Activated CD8-positive, alpha-beta T cell treated with anti-CD3 and anti-CD28 coated beads, Interleukin-2, amount 10 ng/mL, durations not matched to agents 7 days and 5 days (primary cell): ENCODE measurements at regions not wholly inside any gene's neighbourhood (a gene's known extent, or its start where the extent isn't known, plus 50 kb on each side); places are given as distances from the start of the nearest gene placed in this dataset.
"Not testable (repeated sequence)": the region's sequence is repeated elsewhere in the genome, so short reads cannot be mapped to it uniquely, and the experiment has no call there.

Source experiments
- ATAC-seq: fragments of 150-1000 bp; cut with Tn5 transposase; one replicate; pipeline ENCODE4 v1.10.0; 2021; ENCODE audit warnings: moderate library complexity
- CTCF ChIA-PET: fragments of 350-600 bp; sonication (Branson Sonifier 250); formaldehyde crosslinking; loops from one replicate; lab custom pipeline; 2021; ENCODE audit warnings: antibody characterized with exemption; lab: Charles Lee
- POLR2A ChIA-PET: fragments of 350-600 bp; sonication (Branson Sonifier 250); formaldehyde crosslinking; loops from one replicate; lab custom pipeline; 2021; ENCODE audit warnings: antibody characterized with exemption; lab: Charles Lee
- DNase-seq: peaks from one replicate; pipeline ENCODE4 v3.0.0-alpha.2; 2020
- H3K27ac Mint-ChIP-seq: one replicate; pipeline ENCODE4 v1.8.0; 2021; ENCODE audit warnings: mild to moderate bottlenecking, mixed read lengths
- H3K27me3 Mint-ChIP-seq: one replicate; pipeline ENCODE4 v1.8.0; 2021; ENCODE audit warnings: low read depth, mixed read lengths
- H3K36me3 Mint-ChIP-seq: one replicate; pipeline ENCODE4 v1.8.0; 2021; ENCODE audit warnings: low read depth, mixed read lengths
- H3K4me1 Mint-ChIP-seq: one replicate; pipeline ENCODE4 v1.8.0; 2021; ENCODE audit warnings: low read depth, mixed read lengths
- H3K4me3 Mint-ChIP-seq: one replicate; pipeline ENCODE4 v1.8.0; 2021; ENCODE audit warnings: mild to moderate bottlenecking, mixed read lengths
- H3K9me3 Mint-ChIP-seq: one replicate; pipeline ENCODE4 v1.8.0; 2022; ENCODE audit warnings: mixed read lengths; ENCODE audit not compliant: insufficient read depth

DNA sequence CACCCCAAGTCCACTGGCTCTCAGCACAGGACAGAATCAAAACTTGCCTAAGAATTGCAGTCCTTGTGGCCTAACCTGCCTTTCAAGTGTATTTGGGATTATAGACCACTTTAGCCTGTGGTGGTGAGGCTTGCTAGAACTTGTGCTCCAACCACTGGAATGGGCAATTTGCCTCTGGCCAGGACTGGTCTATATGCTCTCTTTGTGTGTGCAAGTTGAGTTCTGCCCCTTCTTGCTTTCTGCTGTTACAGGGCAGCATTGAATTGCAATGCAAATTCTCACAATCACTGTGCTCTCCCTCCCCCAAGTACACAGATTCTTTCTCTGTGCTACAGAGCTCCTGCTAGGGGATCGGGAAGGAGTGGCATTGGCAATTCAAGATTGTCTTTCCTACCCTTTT, 233.6 kb upstream of the DIPK2B start:
- Mint-ChIP-seq H3K9me3 (no peaks in the 10 kb centered on the region), H3K4me1 (no peaks in the 10 kb centered on the region), H3K4me3 (no peak overlapping the region), H3K27me3 (no peaks in the 10 kb centered on the region), H3K36me3 (no peaks in the 10 kb centered on the region), H3K27ac (no peak overlapping the region)
- POLR2A ChIA-PET, result no interaction called here
- no peak for ATAC-seq
- CTCF ChIA-PET, result no interaction called here
- DNase-seq, result no peak

DNA sequence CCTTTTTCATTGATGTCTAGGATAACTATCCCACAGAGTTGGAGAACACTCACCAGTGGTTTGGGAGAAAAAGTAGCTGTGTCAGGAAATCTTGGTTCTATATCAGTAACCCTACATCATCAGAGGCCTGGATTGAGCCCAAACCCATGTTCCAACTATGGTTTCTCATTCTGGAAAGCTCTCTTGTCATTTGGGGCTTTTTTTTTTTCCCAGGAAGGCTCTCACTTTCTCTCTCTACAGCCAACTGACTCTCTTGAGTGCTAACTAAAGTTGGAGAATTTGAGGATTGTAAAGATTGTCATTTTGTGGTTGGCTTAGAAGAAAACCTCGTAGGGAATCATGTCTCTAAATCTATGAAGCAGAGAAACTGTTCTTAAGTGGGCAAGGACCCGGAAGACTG, 228.2 kb upstream of the DIPK2B start:
- no peak overlapping the region for H3K4me3 Mint-ChIP-seq
- no peak overlapping the region for H3K27ac Mint-ChIP-seq
- POLR2A ChIA-PET, result no interaction called here
- ATAC-seq, result no peak
- no peak for DNase-seq
- H3K9me3 Mint-ChIP-seq, result no peaks in the 10 kb centered on the region
- CTCF ChIA-PET, result no interaction called here
- no peaks in the 10 kb centered on the region for H3K4me1 Mint-ChIP-seq
- peaks cover 4% of the 10 kb centered on the region for H3K27me3 Mint-ChIP-seq
- no peaks in the 10 kb centered on the region for H3K36me3 Mint-ChIP-seq

DNA sequence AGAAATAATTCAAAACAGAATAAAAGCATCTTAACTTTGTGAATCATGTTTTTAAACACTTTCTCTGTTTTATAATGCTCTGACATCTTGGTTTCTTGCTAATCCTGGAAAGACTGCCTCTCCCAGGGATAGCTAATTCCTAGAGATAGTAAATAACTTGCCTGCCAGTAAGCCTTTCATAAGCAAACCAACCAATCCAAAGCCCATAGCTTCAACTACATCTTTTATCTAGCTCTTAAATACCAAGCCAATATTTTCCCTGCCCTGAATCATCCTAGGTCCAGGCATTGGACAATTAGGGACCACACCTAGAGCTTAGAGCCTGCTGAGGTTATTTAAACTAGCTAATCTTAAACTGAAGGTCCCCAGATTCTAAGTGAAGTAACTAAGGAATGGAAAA, 223.7 kb upstream of the DIPK2B start:
- no peaks in the 10 kb centered on the region for H3K4me1 Mint-ChIP-seq
- no peaks in the 10 kb centered on the region for H3K36me3 Mint-ChIP-seq
- no peak overlapping the region for H3K27ac Mint-ChIP-seq
- CTCF ChIA-PET, result no interaction called here
- H3K4me3 Mint-ChIP-seq, result no peak overlapping the region
- no peaks in the 10 kb centered on the region for H3K9me3 Mint-ChIP-seq
- POLR2A ChIA-PET, result no interaction called here
- DNase-seq, result no peak
- ATAC-seq, result no peak
- peaks cover 7% of the 10 kb centered on the region for H3K27me3 Mint-ChIP-seq

DNA sequence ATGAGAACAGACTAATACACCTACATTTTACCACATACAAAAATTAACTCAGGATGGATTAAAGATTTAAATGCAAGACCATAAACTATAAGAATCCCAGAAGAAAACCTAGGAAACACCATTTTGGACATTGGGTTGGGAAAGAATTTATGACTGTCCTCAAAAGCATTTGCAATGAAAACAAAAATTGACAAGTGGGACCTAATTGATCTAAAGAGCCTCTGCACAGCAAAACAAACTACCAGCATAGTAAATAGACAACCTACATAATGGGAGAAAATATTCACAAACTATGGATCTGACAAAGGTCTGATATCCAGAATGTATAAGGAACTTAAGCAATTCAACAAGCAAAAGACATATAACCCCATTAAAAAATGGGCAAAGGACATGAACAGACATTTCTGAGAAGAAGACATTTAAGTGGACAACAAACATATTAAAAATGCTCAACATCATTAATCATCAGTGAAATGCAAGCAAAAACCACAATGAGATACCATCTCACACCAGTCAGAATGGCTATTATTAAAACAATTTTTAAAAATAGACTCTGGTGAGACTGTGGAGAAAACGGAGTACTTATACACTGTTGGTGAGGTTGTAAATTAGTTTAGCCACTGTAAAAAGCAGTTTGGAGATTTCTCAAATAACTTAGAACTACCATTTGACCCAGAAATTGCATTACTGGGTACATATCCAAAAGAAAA, 221.7 kb upstream of the DIPK2B start:
- Mint-ChIP-seq H3K9me3 (no peaks in the 10 kb centered on the region), H3K27me3 (peaks cover 7% of the 10 kb centered on the region), H3K27ac (no peak overlapping the region), H3K4me1 (no peaks in the 10 kb centered on the region), H3K4me3 (no peak overlapping the region), H3K36me3 (no peaks in the 10 kb centered on the region)
- POLR2A ChIA-PET, result no interaction called here
- ATAC-seq (no peak), DNase-seq (no peak)
- CTCF ChIA-PET, result no interaction called here

DNA sequence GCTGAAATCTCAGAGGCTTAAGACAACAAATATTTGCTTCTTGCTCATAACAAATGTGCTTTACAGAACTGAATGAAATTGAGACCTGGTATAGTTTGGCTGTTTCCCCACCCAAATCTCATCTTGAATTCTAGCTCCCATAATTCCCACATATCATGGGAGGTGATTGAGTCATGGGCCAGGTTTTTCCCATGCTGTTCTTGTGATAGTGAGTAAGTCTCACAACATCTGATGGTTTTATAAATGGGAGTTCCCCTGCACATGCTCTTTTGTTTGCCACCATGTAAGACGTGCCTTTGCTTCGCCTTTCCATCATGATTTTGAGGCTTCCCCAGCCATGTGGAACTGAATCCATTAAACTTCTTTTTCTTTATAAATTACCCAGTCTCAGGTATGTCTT, 221.1 kb upstream of the DIPK2B start:
- Mint-ChIP-seq H3K4me1 (no peaks in the 10 kb centered on the region), H3K27me3 (peaks cover 7% of the 10 kb centered on the region), H3K27ac (no peak overlapping the region), H3K9me3 (no peaks in the 10 kb centered on the region), H3K36me3 (no peaks in the 10 kb centered on the region), H3K4me3 (no peak overlapping the region)
- DNase-seq, result no peak
- CTCF ChIA-PET, result no interaction called here
- POLR2A ChIA-PET, result no interaction called here
- no peak for ATAC-seq

DNA sequence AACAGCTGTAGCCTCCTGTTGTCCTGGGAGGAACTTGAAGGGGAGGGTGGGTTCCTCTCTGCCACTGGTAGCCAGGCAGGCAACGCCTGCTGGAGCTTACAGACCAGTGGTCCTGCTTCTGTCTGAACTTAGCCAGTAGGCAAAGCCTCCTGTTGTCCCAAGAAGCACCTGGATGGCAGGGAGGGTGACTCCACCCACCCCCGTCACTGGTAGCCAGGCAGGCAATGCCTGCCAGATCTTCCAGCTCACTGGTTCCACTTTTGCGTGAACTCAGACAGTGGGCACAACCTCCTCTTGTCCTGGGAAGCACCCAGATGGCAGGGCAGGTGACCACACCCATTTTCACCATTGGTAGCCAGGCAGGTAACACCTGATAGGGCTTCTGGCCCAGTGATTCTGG, 203.5 kb upstream of the DIPK2B start:
- Mint-ChIP-seq H3K27ac (no peak overlapping the region), H3K36me3 (no peaks in the 10 kb centered on the region), H3K27me3 (no peaks in the 10 kb centered on the region), H3K4me3 (no peak overlapping the region), H3K4me1 (peaks cover 6% of the 10 kb centered on the region), H3K9me3 (no peaks in the 10 kb centered on the region)
- ChIA-PET POLR2A (no interaction called here), CTCF (no interaction called here)
- ATAC-seq (no peak), DNase-seq (no peak)

DNA sequence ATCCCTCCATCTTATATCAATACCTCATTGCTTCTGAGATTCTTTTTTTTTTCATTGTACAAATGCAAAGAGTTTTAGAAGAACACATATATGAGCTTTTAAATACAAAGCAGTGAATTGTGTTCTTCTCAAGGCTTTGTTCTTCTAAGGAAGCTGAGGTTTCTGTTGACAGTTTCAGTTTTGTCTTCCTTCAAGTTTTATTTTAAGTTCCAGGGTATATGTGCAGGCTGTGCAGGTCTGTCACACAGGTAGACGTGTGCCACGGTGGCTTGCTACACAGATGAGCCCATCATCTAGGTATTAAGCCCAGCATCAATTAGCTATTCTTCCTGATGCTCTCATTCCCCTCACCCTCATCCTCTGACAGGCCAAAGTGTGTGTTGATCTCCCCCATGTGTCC, 201.2 kb upstream of the DIPK2B start:
- no peaks in the 10 kb centered on the region for H3K9me3 Mint-ChIP-seq

DNA sequence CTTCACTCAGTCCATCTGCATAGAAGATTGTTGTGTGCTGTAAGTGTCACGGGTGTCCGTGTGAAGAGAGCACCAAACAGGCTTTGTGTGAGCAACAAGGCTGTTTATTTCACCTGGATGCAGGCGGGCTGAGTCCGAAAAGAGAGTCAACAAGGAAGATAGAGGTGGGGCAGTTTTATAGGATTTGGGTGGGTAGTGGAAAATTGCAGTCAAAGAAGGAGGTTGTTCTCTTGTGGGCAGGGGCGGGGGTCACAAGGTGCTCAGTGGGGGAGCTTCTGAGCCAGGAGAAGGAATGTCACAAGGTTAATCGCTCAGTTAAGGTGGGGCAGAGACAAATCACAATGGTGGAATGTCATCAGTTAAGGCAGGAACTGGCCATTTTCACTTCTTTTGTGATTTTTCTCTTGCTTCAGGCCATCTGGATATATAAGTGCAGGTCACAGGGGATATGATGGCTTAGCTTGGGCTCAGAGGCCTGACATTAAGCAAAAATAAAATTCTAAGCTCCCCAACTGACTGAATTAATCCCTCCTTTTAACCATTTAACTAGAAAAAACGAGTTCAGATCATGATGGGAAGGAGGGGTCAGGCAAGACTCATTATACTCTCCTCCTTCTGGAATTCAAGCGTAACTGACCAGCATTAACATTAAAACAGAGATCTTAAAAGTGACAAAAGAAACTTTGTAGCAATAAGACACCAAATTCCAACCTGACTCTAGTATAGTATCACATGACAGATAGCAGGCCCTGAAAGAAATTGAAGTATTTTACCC, 200.5 kb upstream of the DIPK2B start:
- ATAC-seq, H3K27me3 Mint-ChIP-seq, H3K36me3 Mint-ChIP-seq, H3K9me3 Mint-ChIP-seq, H3K4me3 Mint-ChIP-seq, H3K27ac Mint-ChIP-seq, DNase-seq, H3K4me1 Mint-ChIP-seq: not testable (repeated sequence)
- POLR2A ChIA-PET, result interaction anchor here (0.6 kb wide), 1 partner anchor 1042 kb away, joined by 3 read pairs; no protein-coding TSS in a partner anchor
- CTCF ChIA-PET, result interaction anchor here (1.2 kb wide), 1 partner anchor 214 kb away, joined by 3 read pairs; no protein-coding TSS in a partner anchor

More for the DNA sequence above, 201.2 kb upstream of the DIPK2B start:
- Mint-ChIP-seq H3K27me3 (no peaks in the 10 kb centered on the region), H3K36me3 (no peaks in the 10 kb centered on the region), H3K4me3 (no peak overlapping the region), H3K27ac (no peak overlapping the region), H3K4me1 (peaks cover 6% of the 10 kb centered on the region)
- ChIA-PET CTCF (no interaction called here), POLR2A (no interaction called here)
- no peak for ATAC-seq
- no peak for DNase-seq

DNA sequence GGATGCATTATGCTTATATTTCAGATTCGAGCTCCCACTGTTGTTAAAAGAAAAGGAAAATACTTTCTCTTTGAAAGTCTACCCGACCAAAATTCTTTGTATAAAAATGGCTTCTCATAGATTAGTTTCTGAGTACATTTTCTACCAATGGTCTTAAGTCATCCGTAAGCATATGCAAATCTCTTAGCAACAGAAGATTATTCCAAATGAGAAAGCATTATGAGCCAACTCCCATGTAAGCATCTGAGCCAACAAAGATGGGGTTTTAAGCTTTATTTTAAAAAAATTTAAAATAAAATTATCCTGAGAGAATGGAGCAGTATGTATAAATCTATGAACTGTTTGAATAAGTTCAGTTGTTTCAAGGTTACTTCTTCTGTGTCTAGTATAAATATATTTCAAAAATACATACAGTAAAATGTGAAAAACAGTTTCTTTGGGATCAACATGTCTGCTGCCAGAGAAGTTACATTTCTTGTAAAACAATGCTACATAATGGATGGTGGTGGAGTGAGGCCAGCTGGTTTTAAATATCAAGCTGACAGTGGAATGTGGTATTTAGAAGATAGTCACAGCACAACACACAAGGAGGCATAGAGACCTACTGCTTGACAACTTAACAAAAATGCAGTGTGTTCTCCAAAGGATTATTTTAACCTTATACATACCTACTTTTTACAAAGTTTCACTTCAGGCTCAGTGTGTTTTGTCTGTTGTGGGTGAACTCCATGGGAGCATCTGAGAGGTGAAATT, 199.5 kb upstream of the DIPK2B start:
- no peaks in the 10 kb centered on the region for H3K36me3 Mint-ChIP-seq
- H3K27ac Mint-ChIP-seq, result no peak overlapping the region
- no peak overlapping the region for H3K4me3 Mint-ChIP-seq
- CTCF ChIA-PET, result interaction anchor here (1.2 kb wide), 1 partner anchor 213 kb away, joined by 3 read pairs; no protein-coding TSS in a partner anchor
- no peak for ATAC-seq
- no peaks in the 10 kb centered on the region for H3K27me3 Mint-ChIP-seq
- POLR2A ChIA-PET, result no interaction called here
- no peaks in the 10 kb centered on the region for H3K9me3 Mint-ChIP-seq
- DNase-seq, result no peak
- peaks cover 6% of the 10 kb centered on the region for H3K4me1 Mint-ChIP-seq

DNA sequence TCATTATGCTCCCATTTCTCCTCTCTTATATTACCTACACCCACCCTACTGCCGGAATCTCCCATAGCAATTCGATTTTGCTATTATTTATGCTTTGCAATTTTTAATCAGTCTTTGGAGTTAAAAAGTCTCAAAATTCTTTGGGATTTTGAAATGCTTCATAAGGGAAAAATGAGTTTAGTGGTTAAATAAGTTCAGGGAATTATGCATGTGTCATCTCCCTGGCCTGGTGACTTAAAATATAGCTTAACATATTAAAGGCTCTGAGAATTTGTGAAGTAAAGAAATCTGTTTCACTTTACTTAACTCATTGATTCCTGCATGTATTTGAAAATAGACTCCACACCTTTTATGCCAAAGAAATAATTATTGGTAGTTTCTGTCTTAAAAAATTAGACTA, 185.1 kb upstream of the DIPK2B start:
- Mint-ChIP-seq H3K4me3 (no peak overlapping the region), H3K9me3 (no peaks in the 10 kb centered on the region), H3K4me1 (no peaks in the 10 kb centered on the region), H3K27ac (no peak overlapping the region), H3K27me3 (no peaks in the 10 kb centered on the region), H3K36me3 (no peaks in the 10 kb centered on the region)
- ChIA-PET POLR2A (no interaction called here), CTCF (no interaction called here)
- DNase-seq (no peak), ATAC-seq (no peak)

DNA sequence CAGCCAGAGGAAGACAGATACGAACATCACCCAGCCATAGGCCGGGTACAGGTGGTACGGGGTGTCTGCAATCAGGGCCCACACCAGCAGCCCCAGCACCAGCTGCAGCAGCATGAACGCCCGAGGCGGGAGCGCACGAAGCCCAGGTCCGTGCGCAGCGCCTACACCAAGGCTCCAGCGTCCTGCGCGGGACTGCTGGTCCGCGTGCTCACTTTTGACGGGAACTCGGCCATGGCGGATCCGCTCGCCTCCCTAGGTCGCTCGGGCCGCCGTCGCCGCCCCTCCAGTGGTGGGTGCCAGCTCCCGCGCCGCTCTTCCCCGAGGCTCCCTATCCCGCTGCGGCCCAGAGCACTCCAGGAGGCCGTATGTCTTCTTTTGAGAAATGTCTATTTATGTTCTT, 181.2 kb upstream of the DIPK2B start:
- Mint-ChIP-seq H3K27ac (no peak overlapping the region), H3K27me3 (peaks cover 3% of the 10 kb centered on the region), H3K9me3 (no peaks in the 10 kb centered on the region), H3K4me1 (no peaks in the 10 kb centered on the region), H3K4me3 (no peak overlapping the region), H3K36me3 (no peaks in the 10 kb centered on the region)
- ATAC-seq (no peak), DNase-seq (no peak)
- ChIA-PET POLR2A (no interaction called here), CTCF (no interaction called here)

DNA sequence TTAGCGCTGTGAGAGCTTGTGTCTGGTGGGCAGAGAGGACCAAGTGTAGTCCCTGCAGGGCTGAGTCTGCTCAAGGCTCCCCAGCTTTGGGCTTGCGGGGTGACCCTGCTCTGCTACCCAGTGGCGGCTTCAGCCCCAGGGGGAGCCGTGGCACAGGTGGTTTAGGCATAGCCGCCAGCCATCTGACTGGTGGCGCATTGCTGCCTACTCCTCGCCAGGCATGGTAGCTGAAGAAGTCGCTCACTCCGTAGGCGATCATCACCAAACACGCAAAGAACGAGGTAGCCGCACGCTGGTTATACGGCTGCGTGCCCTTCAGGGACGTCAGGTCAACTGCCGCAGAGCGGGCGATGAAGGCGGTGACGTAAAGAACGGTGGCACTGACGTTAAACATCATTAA, 180.7 kb upstream of the DIPK2B start:
- Mint-ChIP-seq H3K36me3 (no peaks in the 10 kb centered on the region), H3K9me3 (no peaks in the 10 kb centered on the region), H3K4me1 (no peaks in the 10 kb centered on the region), H3K4me3 (no peak overlapping the region), H3K27me3 (peaks cover 3% of the 10 kb centered on the region), H3K27ac (no peak overlapping the region)
- POLR2A ChIA-PET, result no interaction called here
- no peak for ATAC-seq
- DNase-seq, result no peak
- CTCF ChIA-PET, result no interaction called here
